ELR (cell line): ENCODE measurements at regions not wholly inside any gene's neighbourhood (a gene's known extent, or its start where the extent isn't known, plus 50 kb on each side); places are given as distances from the start of the nearest gene placed in this dataset.

Source experiments
- DNase-seq: peaks from one replicate; pipeline ENCODE4 v3.0.0-alpha.2; 2015; ENCODE audit warnings: low read depth

DNA sequence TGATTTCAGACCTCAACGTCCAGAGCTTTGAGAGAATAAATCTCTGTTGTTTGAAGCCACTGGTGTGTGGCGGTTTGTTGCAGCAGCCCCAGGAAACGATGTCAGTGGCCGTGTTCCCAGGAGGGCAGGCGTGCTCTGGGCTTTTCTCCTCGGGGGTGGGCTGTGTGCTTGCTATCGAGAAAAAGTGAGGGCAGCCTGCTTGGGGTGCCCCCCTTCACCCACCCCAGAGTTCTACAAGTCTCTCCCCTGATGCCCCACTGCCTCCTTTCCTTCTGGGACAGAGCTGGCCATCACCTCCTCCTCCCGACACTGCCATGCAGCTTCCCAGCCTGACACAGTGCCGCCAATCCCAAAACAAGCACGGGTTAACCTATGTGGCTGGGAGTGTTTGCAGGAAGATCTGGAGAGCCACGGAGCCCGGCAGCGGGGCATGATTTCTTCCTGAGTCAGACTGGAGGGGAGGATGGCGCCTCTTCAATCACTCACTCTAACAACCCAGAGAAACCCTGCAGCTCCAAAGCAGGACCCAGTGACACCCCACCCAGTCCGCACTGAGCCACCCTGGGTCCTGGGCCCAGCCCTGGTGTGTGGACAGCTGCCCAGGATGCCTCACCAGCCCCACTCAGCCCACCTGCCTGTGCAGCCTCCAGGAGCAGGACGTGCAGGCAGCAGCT is 213.7 kb upstream of the RAB6C start:
- DNase-seq: no peak

DNA sequence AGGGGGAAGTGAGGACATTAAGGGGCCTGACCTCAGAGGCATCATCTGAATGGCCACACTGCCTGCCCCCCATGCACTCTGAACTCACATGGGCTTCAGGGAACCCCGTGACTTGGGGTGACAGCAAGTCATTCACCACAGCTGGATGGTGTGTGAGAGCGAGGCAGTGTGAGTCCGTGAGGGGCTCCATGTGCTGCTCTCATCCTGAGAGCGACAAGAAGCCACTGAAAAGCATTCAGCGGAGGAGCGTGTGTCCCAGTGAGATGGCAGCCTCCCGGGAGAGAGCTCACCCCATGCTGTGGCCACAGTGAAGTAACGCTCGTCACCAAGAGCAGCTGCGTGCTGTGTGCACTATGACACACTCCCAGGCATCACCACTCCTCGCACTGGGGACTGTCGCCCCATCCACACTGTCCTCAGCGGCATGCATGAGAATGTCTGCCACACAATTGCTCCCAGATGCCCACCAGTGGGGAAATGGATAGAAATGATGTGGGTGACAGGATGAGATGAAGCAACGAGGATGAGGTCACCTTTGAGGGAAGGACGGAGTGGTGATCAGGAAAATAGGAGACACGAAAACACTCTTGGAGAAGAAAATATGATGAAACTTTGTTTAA is 213.0 kb upstream of the RAB6C start:
- DNase-seq: no peak

GRCh38 chr2:129767346-129768035 is 212.0 kb upstream of the RAB6C start:
- no peak for DNase-seq

- no peak for DNase-seq
These were observed 211.5 kb upstream of the RAB6C start for GRCh38 chr2:129768036-129768386.

DNA sequence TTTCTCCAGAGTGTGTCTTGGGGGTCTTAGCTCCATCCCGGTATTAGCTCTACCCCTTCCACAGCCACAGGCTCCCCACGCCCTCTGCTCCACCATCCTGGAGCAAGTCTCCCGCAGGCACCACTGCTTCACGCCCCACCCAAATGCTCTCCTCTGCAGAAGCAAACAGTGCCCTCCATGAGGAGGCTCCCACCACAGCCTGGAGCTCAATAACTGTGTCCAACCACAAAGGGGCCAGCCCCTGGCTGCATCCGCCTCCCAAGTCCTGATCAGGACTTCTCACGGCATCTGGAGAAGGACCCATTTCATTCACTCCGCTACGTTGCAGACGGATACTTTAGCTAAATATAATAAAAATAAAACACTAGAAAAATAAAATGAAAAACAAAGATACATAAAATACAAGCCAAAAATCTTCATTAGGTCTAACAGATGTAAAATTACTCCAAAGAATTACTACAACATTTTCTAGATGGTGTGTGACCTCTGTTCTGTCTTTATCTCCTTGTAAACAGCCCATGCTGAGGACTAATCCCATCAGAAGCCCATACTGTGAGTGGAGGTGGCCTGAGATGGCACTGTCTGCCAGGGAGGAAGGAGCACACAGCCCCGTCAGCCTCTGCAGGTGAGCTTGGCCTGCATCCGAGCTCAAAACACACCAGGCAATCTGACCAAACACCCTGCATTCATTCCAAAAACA is 210.8 kb upstream of the RAB6C start:
- no peak for DNase-seq

DNA sequence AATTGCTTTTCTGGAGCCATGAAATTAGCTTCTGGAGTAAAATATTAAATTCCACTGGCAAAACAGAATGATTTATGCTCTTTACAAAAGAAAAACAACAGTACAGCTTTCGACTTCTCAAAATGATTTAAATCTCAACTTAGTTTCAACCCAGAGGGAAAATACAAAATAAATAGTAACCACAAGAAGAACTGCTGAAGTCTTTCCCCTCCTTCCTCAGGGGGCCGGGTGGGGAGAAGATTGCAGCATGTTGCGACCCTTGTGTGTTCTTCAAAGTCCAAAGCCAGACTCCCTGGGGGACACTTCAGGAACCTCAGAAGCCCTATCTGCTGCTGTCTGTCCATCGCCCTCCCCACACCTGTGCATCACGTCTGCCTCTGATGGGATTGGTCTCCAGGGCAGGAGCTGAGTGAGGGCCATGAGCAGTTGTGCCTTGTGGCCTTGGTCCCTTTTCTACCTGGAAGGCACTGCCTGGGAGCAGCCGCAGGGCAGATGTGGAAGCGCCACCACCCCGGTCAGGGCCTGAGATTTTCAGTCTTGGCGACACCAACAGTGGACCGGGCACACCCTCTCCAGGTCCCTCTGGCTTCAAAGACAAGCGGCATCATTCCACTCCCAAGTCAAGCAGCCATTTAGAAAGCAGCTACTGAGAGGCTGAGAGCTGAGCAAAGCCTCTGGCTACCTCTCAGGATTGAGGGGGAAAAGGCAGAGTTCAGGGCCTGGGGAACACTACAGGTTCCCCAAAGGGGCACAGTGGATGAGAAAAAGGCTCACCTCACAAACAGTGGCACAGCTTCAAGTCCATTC is 210.1 kb upstream of the RAB6C start:
- DNase-seq: no peak

DNA sequence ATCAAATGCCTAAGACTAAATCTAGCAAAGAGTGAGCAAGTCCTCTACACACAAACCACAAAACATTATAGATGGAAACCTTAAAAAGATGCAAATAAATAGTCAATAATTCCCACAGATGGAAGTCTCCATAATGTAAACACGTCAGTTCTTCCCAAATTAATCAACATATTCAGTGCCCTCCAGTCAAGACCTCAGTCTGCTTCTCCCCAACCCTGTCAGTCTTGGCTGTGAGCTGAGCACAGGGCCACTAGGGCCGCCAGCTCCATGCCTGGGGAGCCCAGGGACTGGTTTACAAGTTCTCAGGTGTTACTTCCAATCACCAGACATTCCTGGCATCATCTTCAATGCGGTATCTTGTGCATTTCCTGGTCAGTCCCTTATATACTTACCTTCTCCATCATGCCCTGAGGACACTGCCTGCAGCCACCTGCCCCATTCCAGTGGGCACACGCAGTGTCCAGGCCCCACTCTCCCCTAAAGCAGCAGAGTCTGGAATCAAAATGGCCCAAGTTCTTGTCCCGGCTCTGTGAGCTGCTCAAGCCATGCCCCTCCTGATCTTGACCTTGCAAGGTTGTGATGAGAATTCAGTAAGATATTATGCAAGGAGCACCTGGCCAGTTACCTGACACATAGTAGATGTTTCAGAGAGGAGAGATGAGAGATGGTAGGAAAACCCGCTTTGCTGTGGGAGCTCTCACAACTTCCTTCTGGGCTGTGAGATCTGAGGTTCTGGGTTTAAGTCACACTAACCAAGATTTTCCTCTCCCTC is 207.9 kb upstream of the RAB6C start:
- no peak for DNase-seq

DNA sequence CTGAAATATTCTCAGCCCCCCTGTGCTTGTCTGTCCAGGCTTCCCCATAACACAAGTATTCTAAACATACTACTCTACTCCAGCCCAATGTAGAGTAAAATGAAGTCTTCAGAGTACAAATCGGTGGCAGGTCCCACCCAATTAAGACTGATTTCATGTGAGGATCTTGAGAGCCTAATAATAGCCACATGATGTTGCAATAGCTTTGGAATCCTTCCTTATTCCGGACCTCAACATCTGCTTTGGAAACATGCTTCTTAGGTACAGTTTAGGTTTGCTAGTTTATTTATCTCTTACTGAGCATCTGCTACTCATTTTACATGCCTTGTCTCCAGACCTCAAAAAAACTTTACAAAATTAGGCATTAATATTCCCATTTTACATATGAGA is 207.3 kb upstream of the RAB6C start:
- no peak for DNase-seq

DNA sequence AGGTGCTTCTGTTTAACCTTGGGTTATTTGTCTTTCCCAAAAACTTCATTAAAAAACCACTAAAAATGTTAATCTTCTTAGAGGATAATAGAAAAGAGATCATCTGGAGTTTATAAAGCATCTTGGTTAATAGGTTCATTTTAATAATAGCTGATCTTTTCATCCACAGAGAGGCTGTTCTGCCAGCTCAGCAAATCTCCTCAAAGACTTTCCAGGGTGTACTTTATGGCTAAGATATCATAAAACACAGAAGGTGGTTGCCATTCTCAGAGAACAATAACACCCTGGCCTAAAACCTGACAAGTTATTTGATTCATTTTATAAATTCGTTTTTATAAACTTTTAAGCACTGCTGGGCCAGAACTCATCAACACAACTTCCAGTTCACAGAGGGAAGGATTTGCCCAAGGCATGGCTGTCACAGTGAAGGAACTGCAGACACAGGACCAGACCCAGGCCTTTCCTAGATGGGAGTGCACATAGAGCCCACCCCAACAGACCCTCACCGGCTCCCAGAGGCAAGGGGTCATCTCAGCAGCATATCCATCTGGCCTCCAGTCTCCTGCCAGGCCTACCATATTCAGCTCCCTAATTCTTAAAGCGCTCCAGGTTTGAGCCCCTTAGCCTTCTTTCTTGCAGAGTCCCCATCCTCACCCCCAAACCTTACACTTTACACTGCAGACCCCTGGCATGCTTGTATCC is 203.4 kb upstream of the RAB6C start:
- no peak for DNase-seq

DNA sequence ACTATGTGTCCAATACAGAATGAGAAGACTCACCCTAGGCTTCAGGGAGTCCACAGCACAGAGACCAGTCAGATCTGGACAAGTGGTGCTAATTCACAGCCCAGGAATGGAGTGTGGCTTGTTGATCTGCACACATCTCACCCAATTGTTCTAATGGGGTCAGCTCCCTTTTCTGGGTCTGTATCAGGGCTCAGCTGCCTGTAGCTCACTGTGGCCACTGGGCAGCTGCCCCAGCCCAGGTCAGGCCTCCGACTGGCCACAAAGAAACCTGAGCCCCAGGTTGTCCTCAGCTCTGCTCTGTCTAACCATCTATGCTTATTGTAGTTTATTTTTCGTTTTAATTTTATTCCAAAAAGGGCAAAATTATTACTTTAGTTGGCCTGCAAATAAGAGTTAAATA is 202.3 kb upstream of the RAB6C start:
- no peak for DNase-seq

DNA sequence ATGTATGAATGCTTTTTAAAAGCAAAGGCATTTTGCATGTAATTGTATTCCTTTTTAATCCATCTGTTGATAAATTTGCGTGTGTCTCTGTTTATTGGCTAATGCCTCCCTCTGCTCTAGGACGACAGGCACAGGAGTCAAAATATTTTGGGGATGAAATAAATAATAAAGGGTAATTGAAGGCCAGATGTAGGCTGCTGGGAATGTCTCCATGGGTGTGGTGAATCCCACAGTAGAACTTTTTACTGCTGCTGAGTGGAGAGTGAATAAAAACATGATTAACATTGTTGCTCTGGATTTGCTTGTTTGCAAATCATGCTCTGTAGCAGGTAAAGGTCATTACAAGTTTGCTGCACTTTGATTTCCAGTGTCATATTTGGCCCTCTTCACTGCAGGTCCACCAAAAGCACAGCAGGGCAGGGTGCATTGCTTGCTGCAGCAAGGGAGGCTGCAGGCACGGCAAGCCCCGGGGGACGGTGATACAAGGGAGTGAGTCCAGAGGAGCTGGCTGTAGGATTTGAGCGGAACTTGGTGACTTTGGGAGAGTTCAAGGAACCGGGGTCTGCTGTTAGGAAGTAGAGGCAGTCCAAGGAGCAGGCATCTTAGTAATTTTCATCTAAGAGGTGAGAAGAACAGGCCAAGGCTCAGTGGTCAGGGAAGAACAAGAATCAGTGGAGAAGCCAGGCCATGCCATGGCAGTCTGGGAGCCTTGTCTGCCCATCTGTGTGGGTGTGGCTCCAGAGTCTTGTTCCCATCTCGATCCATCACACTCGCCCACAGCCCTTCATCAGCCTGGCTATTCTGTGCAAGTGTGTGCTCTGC is 201.5 kb upstream of the RAB6C start:
- no peak for DNase-seq

DNA sequence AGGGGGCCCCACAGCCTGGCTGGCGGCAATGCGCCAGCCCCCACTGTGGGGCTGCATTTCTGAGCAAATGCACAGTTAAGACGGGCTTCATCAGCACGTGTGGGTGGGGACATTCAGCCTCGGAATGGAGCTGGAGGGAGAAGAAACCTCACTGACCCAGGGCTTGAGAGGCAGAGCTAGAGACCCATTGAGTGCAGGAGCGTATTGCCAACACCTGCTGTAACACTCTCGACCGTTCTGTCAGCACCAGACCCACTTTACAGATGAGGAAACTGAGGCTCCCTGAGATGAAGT is 200.9 kb upstream of the RAB6C start:
- DNase-seq: no peak

DNA sequence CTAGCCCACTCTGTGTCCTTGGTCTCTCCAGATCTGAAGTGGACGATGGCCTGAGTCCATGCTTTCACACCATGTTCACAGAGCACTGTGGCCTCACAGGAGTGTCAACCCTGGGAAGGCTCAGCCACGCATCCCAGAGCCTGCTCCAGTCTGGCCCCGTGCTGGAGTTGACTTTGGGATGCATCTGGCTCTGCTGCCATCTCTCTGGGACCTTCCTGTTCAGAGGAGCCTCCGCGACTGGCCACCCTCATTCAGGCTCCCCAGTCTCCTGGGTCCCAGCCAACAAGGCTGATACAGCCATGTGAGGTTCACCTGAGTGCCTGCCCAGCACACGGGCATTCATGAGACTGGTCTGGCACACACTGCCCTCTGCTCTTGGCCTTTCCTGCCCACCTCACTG is 199.7 kb upstream of the RAB6C start:
- DNase-seq: no peak

DNA sequence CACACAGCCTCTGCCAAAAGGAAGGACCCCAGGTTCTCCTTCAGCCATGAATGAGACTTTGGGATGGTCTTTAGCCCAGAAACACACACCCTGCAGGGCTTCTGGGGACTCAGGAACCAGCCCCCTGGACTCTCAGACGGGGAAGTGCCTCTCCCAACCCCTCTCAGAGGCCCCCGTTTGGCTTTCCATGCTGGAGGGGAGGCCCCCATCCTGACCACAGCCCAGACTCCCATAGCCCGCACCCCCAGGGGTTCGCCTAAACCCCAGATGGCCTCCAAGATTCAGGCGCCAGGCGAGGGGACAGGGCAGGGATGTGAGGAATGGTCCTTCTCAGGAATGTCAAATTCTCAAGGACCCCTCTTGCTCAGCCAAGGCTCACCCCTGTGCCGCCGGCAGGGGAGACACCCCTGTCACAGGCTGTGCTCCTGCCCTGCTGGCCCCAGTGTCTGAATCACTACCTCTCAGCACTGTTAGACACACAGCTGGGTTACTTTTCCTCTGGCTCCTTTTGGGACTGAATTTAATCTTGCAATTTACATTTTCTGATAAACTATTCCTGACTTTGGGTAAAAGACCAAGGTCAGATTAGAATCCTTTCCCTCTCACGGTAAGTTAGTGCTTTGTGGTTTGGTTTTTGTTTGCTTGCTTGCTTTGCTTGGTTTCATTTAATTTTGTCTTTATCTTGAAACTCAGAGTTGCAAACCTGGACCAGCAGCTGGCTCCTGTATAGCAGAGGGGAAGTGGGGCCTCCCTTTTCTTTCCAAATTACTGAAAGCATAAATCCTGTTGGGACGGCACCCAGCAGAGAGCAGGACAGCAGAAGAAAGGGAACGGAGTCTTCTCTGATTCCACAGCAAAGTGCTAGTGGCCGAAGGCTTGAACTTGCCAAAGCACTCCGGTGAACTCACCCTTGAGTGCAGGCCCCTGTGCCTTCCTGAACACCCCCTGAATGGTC is 198.9 kb upstream of the RAB6C start:
- no peak for DNase-seq

DNA sequence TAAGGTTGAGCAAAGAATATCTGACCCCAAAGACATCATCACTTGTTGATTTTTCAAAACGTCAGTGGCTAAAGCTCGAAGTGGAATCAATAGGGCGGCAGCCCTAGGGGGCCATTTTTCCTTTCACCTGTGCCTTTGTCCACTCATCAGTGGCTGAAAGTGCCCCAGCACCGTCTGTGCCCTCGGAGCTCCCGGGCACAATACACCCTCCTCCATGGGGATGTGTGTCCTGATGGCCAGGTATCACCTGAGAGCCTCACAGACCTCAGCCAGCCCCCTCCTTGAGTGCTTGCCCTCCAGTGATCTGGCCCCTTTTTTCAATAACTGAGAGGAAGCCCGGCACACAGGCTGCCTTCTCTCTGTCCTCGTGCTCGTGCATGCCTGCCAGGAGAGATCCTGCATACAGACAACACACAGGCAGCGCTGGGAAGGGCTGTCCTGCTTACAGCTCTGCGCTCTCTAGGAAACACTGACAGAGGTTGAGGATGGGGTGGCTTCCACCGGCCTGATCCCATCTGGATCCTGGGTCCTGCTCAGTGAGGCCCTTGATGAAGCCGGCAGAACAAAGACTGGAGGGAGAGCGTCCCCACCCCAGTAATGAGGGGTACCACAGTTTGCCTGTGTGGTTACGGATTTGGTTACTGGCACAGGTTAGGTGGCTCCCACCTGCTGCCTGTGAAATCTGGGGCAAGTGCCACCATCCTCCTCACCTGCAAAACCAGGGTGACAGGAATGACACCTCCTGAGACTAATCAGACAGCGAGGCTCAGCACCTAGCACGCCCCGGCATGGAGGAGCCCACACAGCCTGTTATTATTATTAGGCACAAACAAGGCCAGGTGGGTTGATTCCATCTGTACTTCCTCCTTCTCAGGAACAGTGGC is 197.5 kb upstream of the RAB6C start:
- no peak for DNase-seq

- DNase-seq: no peak
These were observed 196.9 kb upstream of the RAB6C start for GRCh38 chr2:129782633-129782990.

DNA sequence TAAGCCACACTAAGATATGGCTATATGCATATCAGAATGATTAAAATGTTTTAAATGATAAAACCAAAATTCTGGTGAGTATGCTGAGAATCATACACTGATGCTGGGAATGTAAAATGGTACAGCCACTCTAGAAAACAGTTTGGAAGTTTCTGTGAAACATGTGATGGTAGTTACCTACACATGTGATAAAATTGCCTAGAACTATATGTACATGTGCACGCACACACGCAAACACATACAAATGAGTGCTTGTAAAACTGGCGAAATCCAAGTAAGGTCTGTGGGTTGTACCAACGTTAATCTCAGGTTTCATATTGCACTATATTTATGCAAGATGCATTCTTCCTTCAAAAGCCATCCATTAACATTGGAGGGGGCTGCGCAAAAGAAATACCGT is 195.0 kb upstream of the RAB6C start:
- DNase-seq: no peak

GRCh38 chr2:129791712-129792111 is 187.8 kb upstream of the RAB6C start:
- DNase-seq: no peak
